ENCODE measurements at regions not wholly inside any gene's neighbourhood (a gene's known extent, or its start where the extent isn't known, plus 50 kb on each side); places are given as distances from the start of the nearest gene placed in this dataset.

- ATAC-seq (ENCODE audit: low FRiP score): no peak
- DNase-seq (ENCODE audit: low spot score): no peak
- TF ChIP-seq CTCF (IDR thresholded peaks at IDR 0.05): no peak
Measured at GRCh38 chr10:56593120-56593519, 232.1 kb upstream of the ZWINT start.

GRCh38 chr10:56586461-56586891 lies 225.4 kb upstream of the ZWINT start:
- no peak for TF ChIP-seq CTCF (IDR thresholded peaks at IDR 0.05)
- ATAC-seq (ENCODE audit: low FRiP score) (no peak), DNase-seq (ENCODE audit: low spot score) (no peak)

- no peak for ATAC-seq (ENCODE audit: low FRiP score)
- TF ChIP-seq CTCF (IDR thresholded peaks at IDR 0.05): no peak
- no peak for DNase-seq (ENCODE audit: low spot score)
Measured at GRCh38 chr10:56585447-56586171, 224.6 kb upstream of the ZWINT start.

- DNase-seq (ENCODE audit: low spot score): no peak
- no peak for ATAC-seq (ENCODE audit: low FRiP score)
- TF ChIP-seq CTCF (IDR thresholded peaks at IDR 0.05): no peak
Measured at GRCh38 chr10:56583316-56583715, 222.3 kb upstream of the ZWINT start.

- no peak for TF ChIP-seq CTCF (IDR thresholded peaks at IDR 0.05)
- DNase-seq (ENCODE audit: low spot score): no peak
- ATAC-seq (ENCODE audit: low FRiP score): no peak
Measured at GRCh38 chr10:56567580-56567979, 206.5 kb upstream of the ZWINT start.

GRCh38 chr10:56561336-56561735 lies 200.3 kb upstream of the ZWINT start:
- TF ChIP-seq CTCF (IDR thresholded peaks at IDR 0.05): no peak
- ATAC-seq (ENCODE audit: low FRiP score) (no peak), DNase-seq (ENCODE audit: low spot score) (no peak)

- ATAC-seq (ENCODE audit: low FRiP score) (no peak), DNase-seq (ENCODE audit: low spot score) (no peak)
- TF ChIP-seq CTCF (IDR thresholded peaks at IDR 0.05): no peak
Measured at GRCh38 chr10:56551037-56551436, 190.0 kb upstream of the ZWINT start.
